Thoracic aorta (tissue), 2 donors: ENCODE measurements at regions not wholly inside any gene's neighbourhood (a gene's known extent, or its start where the extent isn't known, plus 50 kb on each side); places are given as distances from the start of the nearest gene placed in this dataset.

Source experiments
- ATAC-seq: fragments of 150-250 bp; one replicate; pipeline ENCODE4 v1.8.0; 2017; ENCODE audit warnings: low read depth; ENCODE audit not compliant: insufficient number of reproducible peaks, low FRiP score
- DNase-seq: peaks from one replicate; pipeline ENCODE4 v3.0.0-alpha.2; 2020; ENCODE audit warnings: low spot score
- H3K27ac ChIP-seq, 2 donors: fragments of 200-600 bp; sonication (generic); 1 replicate in 1 of 2; 2 replicates in 1 of 2; pipeline ENCODE4 v1.5.1; 2016; ENCODE audit warnings: mild to moderate bottlenecking in 2 of 2, moderate library complexity in 2 of 2
- H3K27me3 ChIP-seq: fragments of 200-600 bp; sonication (generic); replicated peaks from 2 replicates; pipeline ENCODE4 v1.6.0; 2016; ENCODE audit warnings: mild to moderate bottlenecking; ENCODE audit not compliant: insufficient read depth
- H3K36me3 ChIP-seq: fragments of 200-600 bp; sonication (generic); one replicate; pipeline ENCODE4 v1.5.1; 2016
- H3K4me1 ChIP-seq, 2 donors: fragments of 200-600 bp; sonication (generic); 1 replicate in 1 of 2; 2 replicates in 1 of 2; pipeline versions ENCODE4 v1.5.1 to v1.6.0; 2016; ENCODE audit warnings: low read depth in 2 of 2, mild to moderate bottlenecking in 1 of 2; ENCODE audit not compliant: control insufficient read depth in 1 of 2
- H3K4me3 ChIP-seq: fragments of 200-600 bp; sonication (generic); 2 replicates; pipeline ENCODE4 v1.5.1; 2016; ENCODE audit warnings: mild to moderate bottlenecking
- H3K9me3 ChIP-seq: fragments of 200-600 bp; sonication (generic); 2 replicates; pipeline ENCODE4 v1.5.1; 2016
- CTCF ChIP-seq: fragments of 200-600 bp; sonication (generic); IDR thresholded peaks from one replicate; pipeline ENCODE4 v1.5.1; 2019; ENCODE audit warnings: antibody characterized with exemption

GRCh38 chrX:25300994-25301393 is 285.2 kb upstream of the ARX start:
- Histone ChIP-seq H3K4me1 (no peaks in the 10 kb centered on the region), H3K36me3 (no peaks in the 10 kb centered on the region), H3K4me3 (no peak overlapping the region), H3K9me3 (no peaks in the 10 kb centered on the region), H3K27ac (no peak overlapping the region), H3K27me3 (no peaks in the 10 kb centered on the region)
- ATAC-seq (no peak), DNase-seq (no peak)
- no peak for TF ChIP-seq CTCF

- H3K27ac ChIP-seq: no peak overlapping the region
- no peaks in the 10 kb centered on the region for H3K4me1 ChIP-seq
- TF ChIP-seq CTCF: no peak
- ATAC-seq (no peak), DNase-seq (no peak)
- no peaks in the 10 kb centered on the region for H3K27me3 ChIP-seq
- no peaks in the 10 kb centered on the region for H3K9me3 ChIP-seq
- no peak overlapping the region for H3K4me3 ChIP-seq
- H3K36me3 ChIP-seq: no peaks in the 10 kb centered on the region
Measured at GRCh38 chrX:25296850-25297249, 281.1 kb upstream of the ARX start.

- H3K27me3 ChIP-seq: no peaks in the 10 kb centered on the region
- TF ChIP-seq CTCF: no peak
Measured at GRCh38 chrX:25295466-25295865, 279.7 kb upstream of the ARX start.

GRCh38 chrX:25290132-25290531 is 274.4 kb upstream of the ARX start:
- no peak overlapping the region for H3K4me3 ChIP-seq
- H3K9me3 ChIP-seq: no peaks in the 10 kb centered on the region
- no peaks in the 10 kb centered on the region for H3K27me3 ChIP-seq
- DNase-seq (no peak), ATAC-seq (no peak)
- H3K4me1 ChIP-seq: no peaks in the 10 kb centered on the region
- no peaks in the 10 kb centered on the region for H3K36me3 ChIP-seq
- TF ChIP-seq CTCF: no peak
- no peak overlapping the region for H3K27ac ChIP-seq

More at GRCh38 chrX:25295466-25295865, 279.7 kb upstream of the ARX start:
- Histone ChIP-seq H3K36me3 (no peaks in the 10 kb centered on the region), H3K4me3 (no peak overlapping the region), H3K27ac (no peak overlapping the region), H3K9me3 (no peaks in the 10 kb centered on the region), H3K4me1 (no peaks in the 10 kb centered on the region)
- no peak for DNase-seq
- ATAC-seq: no peak

- TF ChIP-seq CTCF: no peak
- Histone ChIP-seq H3K27ac (no peak overlapping the region), H3K9me3 (no peaks in the 10 kb centered on the region), H3K36me3 (no peaks in the 10 kb centered on the region), H3K27me3 (no peaks in the 10 kb centered on the region), H3K4me1 (no peaks in the 10 kb centered on the region), H3K4me3 (no peak overlapping the region)
- no peak for ATAC-seq
- DNase-seq: no peak
Measured at GRCh38 chrX:25288676-25289075, 272.9 kb upstream of the ARX start.
